ENCODE measurements at regions not wholly inside any gene's neighbourhood (a gene's known extent, or its start where the extent isn't known, plus 50 kb on each side); places are given as distances from the start of the nearest gene placed in this dataset.
"Not testable (repeated sequence)": the region's sequence is repeated elsewhere in the genome, so short reads cannot be mapped to it uniquely, and the experiment has no call there.

GRCh38 chr12:33514893-33515292 lies 75.3 kb upstream of the SYT10 start:
- DNase-seq (ENCODE audit: low spot score), result no peak

- DNase-seq (ENCODE audit: low spot score), result no peak
Observed at GRCh38 chr12:33519566-33519965, 79.9 kb upstream of the SYT10 start.

- peak; percentile 42 for DNase-seq (ENCODE audit: low spot score)
Observed at GRCh38 chr12:33520505-33521302, 81.1 kb upstream of the SYT10 start.

GRCh38 chr12:33529031-33529430 lies 89.4 kb upstream of the SYT10 start:
- no peak for DNase-seq (ENCODE audit: low spot score)

- no peak for DNase-seq (ENCODE audit: low spot score)
Observed at GRCh38 chr12:33529810-33530209, 90.2 kb upstream of the SYT10 start.

- DNase-seq (ENCODE audit: low spot score), result no peak
Observed at GRCh38 chr12:33531261-33531660, 91.6 kb upstream of the SYT10 start.

GRCh38 chr12:33533527-33533926 lies 93.9 kb upstream of the SYT10 start:
- DNase-seq (ENCODE audit: low spot score), result no peak

GRCh38 chr12:33536431-33536830 lies 96.8 kb upstream of the SYT10 start:
- DNase-seq (ENCODE audit: low spot score), result no peak

- DNase-seq (ENCODE audit: low spot score), result no peak
Observed at GRCh38 chr12:33546004-33546403, 106.4 kb upstream of the SYT10 start.

- DNase-seq (ENCODE audit: low spot score), result no peak
Observed at GRCh38 chr12:33547084-33547483, 107.5 kb upstream of the SYT10 start.

- not testable (repeated sequence) for DNase-seq (ENCODE audit: low spot score)
Observed at GRCh38 chr12:33550214-33550613, 110.6 kb upstream of the SYT10 start.

- no peak for DNase-seq (ENCODE audit: low spot score)
Observed at GRCh38 chr12:33551006-33551405, 111.4 kb upstream of the SYT10 start.

- DNase-seq (ENCODE audit: low spot score), result no peak
Observed at GRCh38 chr12:33555128-33555527, 115.5 kb upstream of the SYT10 start.

GRCh38 chr12:33560653-33561208 lies 121.1 kb upstream of the SYT10 start:
- no peak for DNase-seq (ENCODE audit: low spot score)

GRCh38 chr12:33562401-33562800 lies 122.8 kb upstream of the SYT10 start:
- DNase-seq (ENCODE audit: low spot score), result no peak

- DNase-seq (ENCODE audit: low spot score), result no peak
Observed at GRCh38 chr12:33566403-33566802, 126.8 kb upstream of the SYT10 start.

GRCh38 chr12:33575346-33575745 lies 135.7 kb upstream of the SYT10 start:
- no peak for DNase-seq (ENCODE audit: low spot score)

- no peak for DNase-seq (ENCODE audit: low spot score)
Observed at GRCh38 chr12:33581613-33582122, 142.0 kb upstream of the SYT10 start.

GRCh38 chr12:33586576-33586975 lies 147.0 kb upstream of the SYT10 start:
- no peak for DNase-seq (ENCODE audit: low spot score)

GRCh38 chr12:33587354-33587753 lies 147.7 kb upstream of the SYT10 start:
- DNase-seq (ENCODE audit: low spot score), result no peak

- peak; percentile 52 for DNase-seq (ENCODE audit: low spot score)
Observed at GRCh38 chr12:33587784-33588712, 148.4 kb upstream of the SYT10 start.

- DNase-seq (ENCODE audit: low spot score), result no peak
Observed at GRCh38 chr12:33588725-33589405, 149.2 kb upstream of the SYT10 start.
